BLaER1 treated with 17β-estradiol and CSF1 and Interleukin-3, amounts not matched to agents 10 nM and 100 nM (cell line): ENCODE measurements at regions not wholly inside any gene's neighbourhood (a gene's known extent, or its start where the extent isn't known, plus 50 kb on each side); places are given as distances from the start of the nearest gene placed in this dataset.

Experiments
- H3K27ac ChIP-seq, 11 experiments: shearing (Covaris generic); formaldehyde crosslinking; 2 replicates each; pipeline ENCODE4 v1.8.1; 2022
- H3K27me3 ChIP-seq, 11 experiments: shearing (Covaris generic); formaldehyde crosslinking; 2 replicates each; pipeline ENCODE4 v1.8.1; 2022
- H3K36me3 ChIP-seq, 11 experiments: shearing (Covaris generic); formaldehyde crosslinking; 2 replicates each; pipeline ENCODE4 v1.8.1; 2022
- H3K4me1 ChIP-seq, 10 experiments: shearing (Covaris generic); formaldehyde crosslinking; 2 replicates each; pipeline ENCODE4 v1.8.1; 2022
- H3K4me2 ChIP-seq, 11 experiments: shearing (Covaris generic); formaldehyde crosslinking; 2 replicates each; pipeline ENCODE4 v1.8.1; 2022
- H3K4me3 ChIP-seq, 10 experiments: shearing (Covaris generic); formaldehyde crosslinking; 2 replicates each; pipeline ENCODE4 v1.8.1; 2022
- H3K9ac ChIP-seq, 11 experiments: shearing (Covaris generic); formaldehyde crosslinking; 2 replicates each; pipeline ENCODE4 v1.8.1; 2022
- H3K9me3 ChIP-seq, 11 experiments: shearing (Covaris generic); formaldehyde crosslinking; replicated peaks in 1 of 11; 2 replicates each; pipeline ENCODE4 v1.8.1; 2022
- H4K20me1 ChIP-seq, 11 experiments: shearing (Covaris generic); formaldehyde crosslinking; 2 replicates each; pipeline ENCODE4 v1.8.1; 2022
- Cebpa-rat ChIP-seq, 11 experiments: shearing (Covaris generic); IDR thresholded peaks; 2 replicates each; pipeline ENCODE4 v1.8.1; 2022

GRCh38 chr13:109954441-109954840 lies 168.1 kb upstream of the IRS2 start:
- Histone ChIP-seq H4K20me1 (no peaks in the 10 kb centered on the region), H3K4me2 (peak overlapping the region in 3 of 11 experiments; percentile 12 to 39 (median 32); a peak in 3 of 22 replicates), H3K9me3 (peaks cover 22 to 61% (median 39%) of the 10 kb centered on the region in 11 experiments), H3K4me1 (peaks cover 0 to 6% (median 2%) of the 10 kb centered on the region in 10 experiments; a peak in 4 of 20 replicates), H3K9ac (no peak overlapping the region), H3K4me3 (no peak overlapping the region), H3K36me3 (no peaks in the 10 kb centered on the region), H3K27ac (no peak overlapping the region), H3K27me3 (no peaks in the 10 kb centered on the region)
- TF ChIP-seq Cebpa-rat (IDR thresholded peaks at IDR 0.05), result no peak

- no peak overlapping the region for H3K27ac ChIP-seq
- no peak for TF ChIP-seq Cebpa-rat (IDR thresholded peaks at IDR 0.05)
- no peaks in the 10 kb centered on the region for H3K27me3 ChIP-seq
- no peaks in the 10 kb centered on the region for H3K36me3 ChIP-seq
- H4K20me1 ChIP-seq, result no peaks in the 10 kb centered on the region
- H3K9me3 ChIP-seq, result peaks cover 2 to 39% (median 14%) of the 10 kb centered on the region in 11 experiments; a peak in 12 of 22 replicates
- no peak overlapping the region for H3K4me3 ChIP-seq
- peaks cover 0 to 6% (median 2%) of the 10 kb centered on the region in 10 experiments; a peak in 4 of 20 replicates for H3K4me1 ChIP-seq
- H3K9ac ChIP-seq, result no peak overlapping the region
- H3K4me2 ChIP-seq, result no peak overlapping the region
These were observed 165.1 kb upstream of the IRS2 start for GRCh38 chr13:109951491-109951890.

GRCh38 chr13:109949397-109949796 lies 163.0 kb upstream of the IRS2 start:
- H3K4me3 ChIP-seq, result no peak overlapping the region
- H3K27me3 ChIP-seq, result no peaks in the 10 kb centered on the region
- no peak for TF ChIP-seq Cebpa-rat (IDR thresholded peaks at IDR 0.05)
- H3K4me2 ChIP-seq, result no peak overlapping the region
- no peaks in the 10 kb centered on the region for H3K36me3 ChIP-seq
- H3K27ac ChIP-seq, result no peak overlapping the region
- no peak overlapping the region for H3K9ac ChIP-seq
- H3K4me1 ChIP-seq, result peaks cover 0 to 3% (median under 1%) of the 10 kb centered on the region in 10 experiments; a peak in 4 of 20 replicates
- no peaks in the 10 kb centered on the region for H4K20me1 ChIP-seq
- peaks cover 11 to 41% (median 20%) of the 10 kb centered on the region in 11 experiments; a peak in 18 of 22 replicates for H3K9me3 ChIP-seq

GRCh38 chr13:109947006-109947405 lies 160.6 kb upstream of the IRS2 start:
- no peaks in the 10 kb centered on the region for H3K4me1 ChIP-seq
- H3K9ac ChIP-seq, result no peak overlapping the region
- no peaks in the 10 kb centered on the region for H3K36me3 ChIP-seq
- no peak for TF ChIP-seq Cebpa-rat (IDR thresholded peaks at IDR 0.05)
- H3K9me3 ChIP-seq, result peaks cover 25 to 62% (median 34%) of the 10 kb centered on the region in 11 experiments; a peak in 21 of 22 replicates
- no peaks in the 10 kb centered on the region for H3K27me3 ChIP-seq
- no peak overlapping the region for H3K27ac ChIP-seq
- no peak overlapping the region for H3K4me3 ChIP-seq
- no peak overlapping the region for H3K4me2 ChIP-seq
- no peaks in the 10 kb centered on the region for H4K20me1 ChIP-seq

- Histone ChIP-seq H4K20me1 (no peaks in the 10 kb centered on the region), H3K4me3 (no peak overlapping the region), H3K27me3 (no peaks in the 10 kb centered on the region), H3K4me2 (no peak overlapping the region), H3K9ac (no peak overlapping the region), H3K36me3 (no peaks in the 10 kb centered on the region), H3K9me3 (peaks cover 25 to 49% (median 34%) of the 10 kb centered on the region in 11 experiments), H3K4me1 (no peaks in the 10 kb centered on the region), H3K27ac (no peak overlapping the region)
- no peak for TF ChIP-seq Cebpa-rat (IDR thresholded peaks at IDR 0.05)
These were observed 159.0 kb upstream of the IRS2 start for GRCh38 chr13:109945206-109945960.

- no peak overlapping the region for H3K4me2 ChIP-seq
- no peak overlapping the region for H3K4me3 ChIP-seq
- peaks cover 24 to 41% (median 31%) of the 10 kb centered on the region in 11 experiments for H3K9me3 ChIP-seq
- no peaks in the 10 kb centered on the region for H3K4me1 ChIP-seq
- H3K36me3 ChIP-seq, result no peaks in the 10 kb centered on the region
- H3K27ac ChIP-seq, result no peak overlapping the region
- no peaks in the 10 kb centered on the region for H4K20me1 ChIP-seq
- H3K27me3 ChIP-seq, result no peaks in the 10 kb centered on the region
- H3K9ac ChIP-seq, result no peak overlapping the region
- TF ChIP-seq Cebpa-rat (IDR thresholded peaks at IDR 0.05), result 0 out of 22 replicates have a peak, but pooled peaks of 1 of the 11 experiments have one; percentile 41
These were observed 155.6 kb upstream of the IRS2 start for GRCh38 chr13:109941951-109942350.

- Histone ChIP-seq H3K27me3 (no peaks in the 10 kb centered on the region), H4K20me1 (no peaks in the 10 kb centered on the region), H3K4me2 (no peak overlapping the region), H3K9me3 (peaks cover 20 to 39% (median 31%) of the 10 kb centered on the region in 11 experiments), H3K27ac (no peak overlapping the region), H3K9ac (no peak overlapping the region), H3K4me1 (no peaks in the 10 kb centered on the region), H3K4me3 (no peak overlapping the region), H3K36me3 (no peaks in the 10 kb centered on the region)
- TF ChIP-seq Cebpa-rat (IDR thresholded peaks at IDR 0.05), result no peak
These were observed 154.8 kb upstream of the IRS2 start for GRCh38 chr13:109941221-109941620.

- Histone ChIP-seq H3K36me3 (no peaks in the 10 kb centered on the region), H3K4me3 (no peak overlapping the region), H3K9me3 (peaks cover 20 to 34% (median 31%) of the 10 kb centered on the region in 11 experiments), H3K4me1 (no peaks in the 10 kb centered on the region), H3K4me2 (no peak overlapping the region), H4K20me1 (no peaks in the 10 kb centered on the region), H3K9ac (no peak overlapping the region), H3K27me3 (no peaks in the 10 kb centered on the region), H3K27ac (no peak overlapping the region)
- TF ChIP-seq Cebpa-rat (IDR thresholded peaks at IDR 0.05), result no peak
These were observed 154.3 kb upstream of the IRS2 start for GRCh38 chr13:109940637-109941036.

- no peaks in the 10 kb centered on the region for H3K36me3 ChIP-seq
- peaks cover 12 to 28% (median 25%) of the 10 kb centered on the region in 11 experiments; a peak in 20 of 22 replicates for H3K9me3 ChIP-seq
- TF ChIP-seq Cebpa-rat (IDR thresholded peaks at IDR 0.05), result no peak
- no peak overlapping the region for H3K4me2 ChIP-seq
- no peak overlapping the region for H3K9ac ChIP-seq
- H3K27ac ChIP-seq, result no peak overlapping the region
- H3K4me3 ChIP-seq, result no peak overlapping the region
- H3K27me3 ChIP-seq, result no peaks in the 10 kb centered on the region
- no peaks in the 10 kb centered on the region for H3K4me1 ChIP-seq
- H4K20me1 ChIP-seq, result no peaks in the 10 kb centered on the region
These were observed 153.5 kb upstream of the IRS2 start for GRCh38 chr13:109939838-109940237.

- H4K20me1 ChIP-seq, result no peaks in the 10 kb centered on the region
- H3K9ac ChIP-seq, result no peak overlapping the region
- peaks cover 0 to under 1% (median 0%) of the 10 kb centered on the region in 10 experiments; a peak in 2 of 20 replicates for H3K4me1 ChIP-seq
- peaks cover 12 to 30% (median 25%) of the 10 kb centered on the region in 11 experiments; a peak in 21 of 22 replicates for H3K9me3 ChIP-seq
- H3K4me3 ChIP-seq, result no peak overlapping the region
- no peak for TF ChIP-seq Cebpa-rat (IDR thresholded peaks at IDR 0.05)
- H3K27ac ChIP-seq, result no peak overlapping the region
- H3K4me2 ChIP-seq, result no peak overlapping the region
- no peaks in the 10 kb centered on the region for H3K27me3 ChIP-seq
- H3K36me3 ChIP-seq, result no peaks in the 10 kb centered on the region
These were observed 152.8 kb upstream of the IRS2 start for GRCh38 chr13:109939180-109939579.
